Stomach (tissue), 8 donors: ENCODE measurements at regions not wholly inside any gene's neighbourhood (a gene's known extent, or its start where the extent isn't known, plus 50 kb on each side); places are given as distances from the start of the nearest gene placed in this dataset.

ENCODE experiments used
- DNase-seq, 2 donors: peaks; one replicate each; pipeline versions ENCODE4 v3.0.0 to v3.0.0-alpha.2; 2013 to 2019
- H3K27ac ChIP-seq, 5 donors: fragments of 200-600 bp in 4 of 5; sonication (generic) in 4 of 5; one replicate each; pipeline ENCODE4 v1.5.1; 2013 to 2019; ENCODE audit warnings: mild to moderate bottlenecking in 1 of 5, moderate library complexity in 1 of 5
- H3K27me3 ChIP-seq, 3 donors: fragments of 200-600 bp; sonication (generic); one replicate each; pipeline ENCODE4 v1.5.1; 2017 to 2019; ENCODE audit warnings: mixed run types in 1 of 3
- H3K36me3 ChIP-seq, 4 donors: fragments of 200-600 bp; sonication (generic); 1 replicate in 3 of 4; 2 replicates in 1 of 4; pipeline ENCODE4 v1.5.1; 2016 to 2019
- H3K4me1 ChIP-seq, 4 donors: fragments of 200-600 bp; sonication (generic); one replicate each; pipeline ENCODE4 v1.5.1; 2016 to 2019
- H3K4me3 ChIP-seq, 4 donors: fragments of 200-600 bp; sonication (generic) in 3 of 4; one replicate each; pipeline ENCODE4 v1.5.1; 2016 to 2019; ENCODE audit warnings: mild to moderate bottlenecking in 1 of 4
- H3K9me3 ChIP-seq, 4 donors: fragments of 200-600 bp; sonication (generic); one replicate each; pipeline ENCODE4 v1.5.1; 2016 to 2019
- CTCF ChIP-seq, 7 experiments: fragments of 450-650 bp in 4 of 7; fragments of 200-600 bp in 3 of 7; sonication (generic) in 3 of 7; IDR thresholded peaks; one replicate each; pipeline ENCODE4 v1.5.1; 2016 to 2019; ENCODE audit warnings: antibody characterized with exemption in 7 of 7, control low read depth in 2 of 7, mild to moderate bottlenecking in 1 of 7
- EP300 ChIP-seq: sonication (generic); formaldehyde crosslinking; IDR thresholded peaks from one replicate; pipeline ENCODE4 v1.6.1; 2017; ENCODE audit warnings: antibody characterized with exemption
- POLR2A ChIP-seq, 4 donors: fragments of 450-650 bp; IDR thresholded peaks; one replicate each; pipeline ENCODE4 v1.6.1; 2016; ENCODE audit warnings: antibody characterized with exemption in 4 of 4, control low read depth in 2 of 4, mild to moderate bottlenecking in 1 of 4, moderate library complexity in 1 of 4
- POLR2AphosphoS5 ChIP-seq, 3 donors: sonication (generic); formaldehyde crosslinking; IDR thresholded peaks; one replicate each; pipeline ENCODE4 v1.6.1; 2016; ENCODE audit warnings: antibody characterized with exemption in 3 of 3
- WGBS, 5 donors: extraction: QIAGEN DNeasy Blood & Tissue Kit in 3 of 5; methylation state at CpG; one replicate each; pipeline versions ENCODE4 v1.1.5 to v1.1.7; 2013 to 2018; 5-methylcytosine and 5-hydroxymethylcytosine counted together
- intact Hi-C: fragments of 100-400 bp; cut with DNase I; formaldehyde crosslinking; loops from one replicate; pipeline ENCODE4 v1.15.1; 2023; ENCODE audit warnings: low total_unique reads
- donor health status: healthy with polysubstance abuse.
- donor health status: Bipolar disorder and iron deficiency.
- donor health status: healthy.

DNA sequence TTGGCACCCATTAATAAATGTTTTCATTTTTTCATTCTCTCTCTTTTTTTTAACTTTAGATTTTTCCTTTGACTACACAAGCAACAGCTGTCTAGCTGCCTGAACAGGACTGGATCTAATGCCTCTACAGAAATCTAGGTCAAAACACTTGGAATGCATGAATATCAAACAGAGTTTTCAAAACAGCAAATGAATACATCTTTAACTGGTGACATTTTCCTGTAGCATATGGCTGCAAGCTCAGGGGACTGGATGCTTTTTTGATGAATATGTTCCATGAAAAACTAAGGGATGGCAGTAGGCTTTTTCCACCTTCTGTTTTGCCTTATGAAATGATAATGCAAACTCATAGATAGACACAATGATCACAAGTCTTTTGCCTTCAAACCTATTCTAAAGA is 661.7 kb downstream of the MCTP2 start:
- TF ChIP-seq POLR2AphosphoS5 (IDR thresholded peaks at IDR 0.05) = no peak
- no peak for TF ChIP-seq EP300
- no peak for TF ChIP-seq POLR2A (IDR thresholded peaks at IDR 0.05)
- intact Hi-C loops = no loop called here
- H3K27ac ChIP-seq = no peak overlapping the region
- no peaks in the 10 kb centered on the region for H3K4me1 ChIP-seq
- H3K9me3 ChIP-seq = peaks cover 0 to 7% (median 0%) of the 10 kb centered on the region in 4 donors
- no peaks in the 10 kb centered on the region for H3K27me3 ChIP-seq
- H3K4me3 ChIP-seq = no peak overlapping the region
- DNase-seq = no peak
- H3K36me3 ChIP-seq = no peaks in the 10 kb centered on the region

DNA sequence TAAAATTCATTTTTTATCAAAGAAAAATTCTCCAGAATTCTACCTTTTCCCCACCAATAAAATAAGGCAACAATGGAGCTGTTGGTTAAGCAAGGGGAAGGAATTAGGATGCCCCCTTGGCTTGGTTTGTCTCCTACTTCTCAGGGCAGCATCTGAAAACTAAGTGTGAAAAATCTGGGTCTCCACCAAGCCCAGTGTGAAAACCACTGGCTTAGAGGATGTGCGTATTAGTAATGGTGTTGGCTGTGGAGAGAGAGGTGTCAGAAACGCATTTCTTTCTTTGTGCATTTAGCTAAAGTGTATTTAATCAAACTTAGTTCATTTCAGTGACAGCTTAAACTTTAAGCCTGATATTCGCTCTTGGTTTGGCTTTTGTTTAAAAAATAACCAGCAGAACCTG is 662.7 kb downstream of the MCTP2 start:
- intact Hi-C loops = no loop called here
- Histone ChIP-seq H3K4me3 (no peak overlapping the region), H3K27ac (no peak overlapping the region), H3K36me3 (no peaks in the 10 kb centered on the region), H3K27me3 (no peaks in the 10 kb centered on the region), H3K9me3 (peaks cover 0 to 8% (median 0%) of the 10 kb centered on the region in 4 donors), H3K4me1 (no peaks in the 10 kb centered on the region)
- no peak for DNase-seq
- 43 to 68% (median 56%) methylated on average over 3 of the region's 3 CpGs for WGBS, 5 donors
- no peak for TF ChIP-seq CTCF (IDR thresholded peaks at IDR 0.05)
- no peak for TF ChIP-seq POLR2AphosphoS5 (IDR thresholded peaks at IDR 0.05)
- TF ChIP-seq EP300 = no peak

GRCh38 chr15:94909510-94909909 is 678.1 kb downstream of the MCTP2 start:
- H3K27ac ChIP-seq = no peak overlapping the region
- TF ChIP-seq EP300 = no peak
- no peak for TF ChIP-seq CTCF (IDR thresholded peaks at IDR 0.05)
- TF ChIP-seq POLR2AphosphoS5 (IDR thresholded peaks at IDR 0.05) = no peak
- no peak for TF ChIP-seq POLR2A (IDR thresholded peaks at IDR 0.05)
- intact Hi-C loops = no loop called here
- H3K9me3 ChIP-seq = peaks cover 0 to 20% (median 18%) of the 10 kb centered on the region in 4 donors
- no peak for DNase-seq
- no peaks in the 10 kb centered on the region for H3K4me1 ChIP-seq
- H3K36me3 ChIP-seq = no peaks in the 10 kb centered on the region
- no peak overlapping the region for H3K4me3 ChIP-seq
- 62 to 79% (median 65%) methylated on average over 1 of the region's 1 CpG for WGBS, 5 donors
- H3K27me3 ChIP-seq = no peaks in the 10 kb centered on the region

- intact Hi-C loops = no loop called here
- TF ChIP-seq CTCF (IDR thresholded peaks at IDR 0.05) (no peak), POLR2A (IDR thresholded peaks at IDR 0.05) (no peak), EP300 (no peak), POLR2AphosphoS5 (IDR thresholded peaks at IDR 0.05) (no peak)
- H3K36me3 ChIP-seq = no peaks in the 10 kb centered on the region
- H3K27me3 ChIP-seq = no peaks in the 10 kb centered on the region
- H3K4me1 ChIP-seq = no peaks in the 10 kb centered on the region
- no peak overlapping the region for H3K4me3 ChIP-seq
- DNase-seq = no peak
- no peak overlapping the region for H3K27ac ChIP-seq
- peaks cover 0 to 20% (median 18%) of the 10 kb centered on the region in 4 donors for H3K9me3 ChIP-seq
These were observed 678.8 kb downstream of the MCTP2 start for GRCh38 chr15:94910166-94910565.

DNA sequence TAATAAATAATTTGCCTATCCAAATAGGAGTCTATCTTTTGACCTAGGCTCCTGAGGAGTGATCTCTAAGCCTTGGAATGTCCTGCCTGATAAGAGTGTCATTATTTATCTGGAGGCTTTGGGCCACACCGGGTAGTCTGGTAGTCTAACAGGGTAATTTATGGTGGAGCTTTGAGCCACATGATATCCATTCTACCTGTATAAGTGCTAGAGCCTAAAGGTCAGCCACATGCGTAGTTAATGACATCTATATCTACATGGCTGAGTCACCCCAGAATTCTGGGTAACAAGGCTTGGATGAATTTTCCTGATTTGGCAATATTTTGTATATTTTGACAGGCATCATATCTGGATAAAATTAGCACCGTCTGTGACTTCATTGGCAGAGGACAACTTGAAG is 681.4 kb downstream of the MCTP2 start:
- intact Hi-C loops = no loop called here
- no peaks in the 10 kb centered on the region for H3K4me1 ChIP-seq
- no peak for DNase-seq
- H3K36me3 ChIP-seq = no peaks in the 10 kb centered on the region
- no peak overlapping the region for H3K4me3 ChIP-seq
- H3K27ac ChIP-seq = no peak overlapping the region
- H3K27me3 ChIP-seq = no peaks in the 10 kb centered on the region
- WGBS, 5 donors = 64 to 79% (median 68%) methylated on average over 3 of the region's 3 CpGs
- peaks cover 0 to 19% (median 16%) of the 10 kb centered on the region in 4 donors for H3K9me3 ChIP-seq
- TF ChIP-seq CTCF (IDR thresholded peaks at IDR 0.05) (no peak), EP300 (no peak), POLR2AphosphoS5 (IDR thresholded peaks at IDR 0.05) (no peak), POLR2A (IDR thresholded peaks at IDR 0.05) (no peak)
